ENCODE measurements at regions not wholly inside any gene's neighbourhood (a gene's known extent, or its start where the extent isn't known, plus 50 kb on each side); places are given as distances from the start of the nearest gene placed in this dataset.

GRCh38 chr7:24469118-24469517 is 104.1 kb upstream of the PALS2 start:
- no peak for TF ChIP-seq CTCF (conservative IDR thresholded peaks at IDR 0.05; ENCODE audit: low read depth, low read length)
- no peak overlapping the region for H3K4me3 ChIP-seq (ENCODE audit: low read length)
- no peak for DNase-seq (ENCODE audit: low read depth)

GRCh38 chr7:24472093-24472492 is 101.2 kb upstream of the PALS2 start:
- no peak for TF ChIP-seq CTCF (conservative IDR thresholded peaks at IDR 0.05; ENCODE audit: low read depth, low read length)
- DNase-seq (ENCODE audit: low read depth), result no peak
- H3K4me3 ChIP-seq (ENCODE audit: low read length), result no peak overlapping the region

GRCh38 chr7:24475166-24475961 is 97.9 kb upstream of the PALS2 start:
- TF ChIP-seq CTCF (conservative IDR thresholded peaks at IDR 0.05; ENCODE audit: low read depth, low read length), result no peak
- H3K4me3 ChIP-seq (ENCODE audit: low read length), result no peak overlapping the region
- no peak for DNase-seq (ENCODE audit: low read depth)

DNA sequence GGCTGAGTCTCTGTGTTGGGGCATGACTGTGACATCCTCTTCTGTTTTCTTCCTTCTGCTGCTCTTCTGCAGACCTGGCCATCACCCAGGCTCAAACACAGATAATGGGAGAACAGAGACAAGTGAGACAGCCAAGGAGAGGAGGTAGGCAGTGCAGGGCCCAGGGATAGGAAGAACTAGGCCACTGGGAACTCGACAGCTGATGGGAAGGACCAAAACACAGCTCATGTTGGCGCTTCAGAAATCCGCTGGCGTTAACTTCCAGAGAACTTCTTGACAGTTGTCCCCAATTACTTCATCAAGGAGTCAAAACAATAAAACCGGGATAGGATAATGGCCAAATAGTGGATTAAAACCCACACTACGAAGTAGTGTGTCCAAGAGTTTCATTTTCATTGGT is 97.0 kb upstream of the PALS2 start:
- no peak for TF ChIP-seq CTCF (conservative IDR thresholded peaks at IDR 0.05; ENCODE audit: low read depth, low read length)
- no peak for DNase-seq (ENCODE audit: low read depth)
- H3K4me3 ChIP-seq (ENCODE audit: low read length), result no peak overlapping the region

DNA sequence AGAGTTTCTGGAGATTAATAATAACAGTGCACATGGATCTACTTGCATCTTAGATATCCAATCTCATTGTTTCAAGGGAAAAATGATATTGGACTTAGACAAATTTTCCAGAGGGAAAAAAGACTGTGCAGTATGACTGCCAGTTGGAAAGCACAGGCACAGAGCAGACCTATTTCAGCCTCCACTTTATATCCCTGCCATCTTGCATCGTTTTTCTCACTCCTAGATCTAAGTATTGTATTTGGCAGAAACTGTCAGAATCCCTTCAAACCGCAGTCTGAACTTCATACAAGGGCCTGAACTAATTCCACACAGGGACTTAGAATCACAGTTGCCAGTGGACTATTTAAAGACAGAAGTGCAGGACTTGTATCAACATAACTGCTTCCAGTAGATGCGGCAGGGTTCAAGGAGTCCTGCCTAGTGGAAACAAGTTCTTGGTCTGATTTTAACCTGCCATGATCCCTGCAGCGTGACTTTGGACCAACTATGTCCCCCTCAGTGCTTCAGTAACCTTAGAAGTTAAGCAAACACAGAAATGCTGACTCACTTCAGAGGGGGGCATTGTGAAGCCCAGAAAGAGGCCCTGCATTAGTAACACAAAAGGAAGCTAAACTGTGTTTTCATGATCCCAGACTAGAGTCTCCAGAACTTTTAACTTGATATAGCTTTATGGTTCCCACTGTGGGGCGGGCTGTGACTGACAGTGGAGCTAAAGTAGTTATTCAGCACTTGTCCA is 95.7 kb upstream of the PALS2 start:
- no peak overlapping the region for H3K4me3 ChIP-seq (ENCODE audit: low read length)
- peak; percentile 46 for DNase-seq (ENCODE audit: low read depth)
- no peak for TF ChIP-seq CTCF (conservative IDR thresholded peaks at IDR 0.05; ENCODE audit: low read depth, low read length)

- TF ChIP-seq CTCF (conservative IDR thresholded peaks at IDR 0.05; ENCODE audit: low read depth, low read length), result no peak
- H3K4me3 ChIP-seq (ENCODE audit: low read length), result no peak overlapping the region
- no peak for DNase-seq (ENCODE audit: low read depth)
Observed at GRCh38 chr7:24478137-24478655, 95.1 kb upstream of the PALS2 start.

All from retinal pigment epithelial cell (primary cell).